Endothelial cell of umbilical vein (primary cell): ENCODE measurements at regions not wholly inside any gene's neighbourhood (a gene's known extent, or its start where the extent isn't known, plus 50 kb on each side); places are given as distances from the start of the nearest gene placed in this dataset.

Experiments used
- BruUV-seq: library from RNA; stranded (reverse); fragments of 400-500 nt; replicated peaks from 2 replicates; lab custom pipeline; 2021; lab: Mats Ljungman, UMichigan
- CTCF ChIA-PET: fragments of 300-600, 350-600 bp; sonication (Branson Sonifier 250); formaldehyde crosslinking; loops from one replicate; lab custom pipeline; 2021; ENCODE audit warnings: antibody characterized with exemption, inconsistent platforms; lab: Charles Lee
- POLR2A ChIA-PET: fragments of 300-600, 350-600 bp; sonication (Branson Sonifier 250); formaldehyde crosslinking; loops from one replicate; lab custom pipeline; 2021; ENCODE audit warnings: antibody characterized with exemption, inconsistent platforms; lab: Charles Lee
- DNase-seq: peaks from one replicate; pipeline ENCODE4 v3.0.0-alpha.2; 2011; ENCODE audit warnings: low read depth, low spot score
- FAIRE-seq: peaks from 2 replicates; lab custom pipeline; 2011; peaks lifted over from hg19 to GRCh38; lab: Jason Lieb, UNC
- H2AFZ ChIP-seq: 2 replicates; pipeline ENCODE4 v1.6.0; 2012; ENCODE audit warnings: low read depth, low read length, control low read depth, inconsistent platforms
- H3K27ac ChIP-seq: 2 replicates; pipeline ENCODE4 v1.5.1; 2011; ENCODE audit warnings: low read depth, mild to moderate bottlenecking, control low read depth, low read length, moderate library complexity; ENCODE audit not compliant: insufficient read depth
- H3K27me3 ChIP-seq, 2 experiments: 2 replicates each; pipeline versions ENCODE4 v1.6.0 to v1.6.1; 2011; ENCODE audit warnings: low read length in 2 of 2, mixed read lengths in 1 of 2; ENCODE audit not compliant: control insufficient read depth in 2 of 2, insufficient read depth in 2 of 2
- H3K36me3 ChIP-seq, 2 experiments: 2 replicates in 1 of 2; 3 replicates in 1 of 2; pipeline ENCODE4 v1.5.1; 2011; ENCODE audit warnings: low read length in 2 of 2, mild to moderate bottlenecking in 1 of 2, moderate library complexity in 1 of 2; ENCODE audit not compliant: control insufficient read depth in 2 of 2, insufficient read depth in 2 of 2; ENCODE audit errors: extremely low read depth in 1 of 2
- H3K4me1 ChIP-seq: 3 replicates; pipeline ENCODE4 v1.5.1; 2011; ENCODE audit warnings: mild to moderate bottlenecking, low read length; ENCODE audit not compliant: control insufficient read depth, insufficient read depth; ENCODE audit errors: extremely low read depth
- H3K4me2 ChIP-seq: 2 replicates; pipeline ENCODE4 v1.6.1; 2011; ENCODE audit warnings: low read length, control low read depth, mixed read lengths; ENCODE audit not compliant: insufficient read depth
- H3K4me3 ChIP-seq, 3 experiments: fragments of 200-600 bp in 1 of 3; sonication (generic), shearing (Covaris generic) in 1 of 3; replicated peaks in 1 of 3; 2 replicates each; pipeline ENCODE4 v1.5.1; 2011 to 2016; ENCODE audit warnings: control low read depth in 3 of 3, low read length in 3 of 3, mild to moderate bottlenecking in 2 of 3, inconsistent platforms in 1 of 3, low read depth in 1 of 3, moderate library complexity in 1 of 3; ENCODE audit not compliant: insufficient read depth in 1 of 3
- H3K79me2 ChIP-seq: 2 replicates; pipeline ENCODE4 v1.6.0; 2012; ENCODE audit warnings: low read length, inconsistent platforms; ENCODE audit not compliant: control insufficient read depth, insufficient read depth
- H3K9ac ChIP-seq: replicated peaks from 2 replicates; pipeline ENCODE3; 2011; ENCODE audit warnings: low read length, control low read depth; ENCODE audit not compliant: insufficient read depth; ENCODE audit errors: extremely low read depth
- H3K9me1 ChIP-seq: replicated peaks from 3 replicates; pipeline ENCODE4 v1.6.0; 2011; ENCODE audit warnings: mild to moderate bottlenecking, low read length; ENCODE audit not compliant: control insufficient read depth, insufficient read depth; ENCODE audit errors: extremely low read depth
- H3K9me3 ChIP-seq: replicated peaks from 2 replicates; pipeline ENCODE4 v1.5.1; 2012; ENCODE audit warnings: low read length, inconsistent platforms; ENCODE audit not compliant: control insufficient read depth, insufficient read depth
- H4K20me1 ChIP-seq: replicated peaks from 2 replicates; pipeline ENCODE3; 2011; ENCODE audit warnings: mild to moderate bottlenecking, low read length; ENCODE audit not compliant: control insufficient read depth, insufficient read depth; ENCODE audit errors: extremely low read depth
- EZH2 ChIP-seq: IDR thresholded peaks from 2 replicates; pipeline ENCODE4 v1.6.1; 2012; ENCODE audit warnings: borderline replicate concordance, low read depth, mild to moderate bottlenecking, moderate library complexity, low read length, inconsistent platforms; ENCODE audit not compliant: severe bottlenecking
- FOS ChIP-seq: IDR thresholded peaks from 2 replicates; pipeline ENCODE4 v1.6.1; 2011; ENCODE audit warnings: mild to moderate bottlenecking, low read length, moderate library complexity, borderline replicate concordance; ENCODE audit not compliant: insufficient read depth
- GATA2 ChIP-seq: IDR thresholded peaks from 2 replicates; pipeline ENCODE4 v1.7.0; 2011; ENCODE audit warnings: low read depth, mild to moderate bottlenecking, moderate library complexity, mixed read lengths, low read length; ENCODE audit not compliant: insufficient read length, insufficient read depth
- JUN ChIP-seq: IDR thresholded peaks from 2 replicates; pipeline ENCODE4 v1.6.1; 2011; ENCODE audit warnings: borderline replicate concordance, low read depth; ENCODE audit not compliant: insufficient read length, insufficient read depth
- MYC ChIP-seq: IDR thresholded peaks from one replicate; pipeline ENCODE4 v1.6.1; 2011; ENCODE audit warnings: mild to moderate bottlenecking, low read depth, low read length
- POLR2A ChIP-seq: IDR thresholded peaks from 2 replicates; pipeline ENCODE4 v1.6.1; 2012; ENCODE audit warnings: low read depth, mild to moderate bottlenecking, control low read depth, low read length
- POLR2AphosphoS5 ChIP-seq: IDR thresholded peaks from 2 replicates; pipeline ENCODE4 v1.6.1; 2012; ENCODE audit warnings: low read depth, mild to moderate bottlenecking, control low read depth, low read length, moderate library complexity; ENCODE audit not compliant: insufficient read depth
- dilution Hi-C: fragments of 300-500 bp; cut with MboI; formaldehyde crosslinking; loops from one replicate; pipeline ENCODE4 v1.15.0; 2019; ENCODE audit warnings: low sequenced_read_pairs; ENCODE audit not compliant: extremely low pct_ligation_motif_present
- intact Hi-C: fragments of 100-400 bp; cut with micrococcal nuclease; formaldehyde crosslinking; loops from one replicate; pipeline ENCODE4 v1.10.0; 2022
- TF ChIP-seq, protein P1 (sequence below), 2 donors: IDR thresholded peaks; 1 replicate in 1 of 2; 2 replicates in 1 of 2; pipeline ENCODE4 v1.5.1; 2011; ENCODE audit warnings: low read length in 2 of 2, mild to moderate bottlenecking in 2 of 2, moderate library complexity in 2 of 2, control low read depth in 1 of 2, inconsistent platforms in 1 of 2, low read depth in 1 of 2; ENCODE audit not compliant: insufficient read depth in 1 of 2; ENCODE audit errors: extremely low read depth in 1 of 2
- TF ChIP-seq, protein P2 (sequence below): IDR thresholded peaks from 2 replicates; pipeline ENCODE4 v1.6.1; 2011; ENCODE audit not compliant: insufficient read depth, insufficient read length

DNA sequence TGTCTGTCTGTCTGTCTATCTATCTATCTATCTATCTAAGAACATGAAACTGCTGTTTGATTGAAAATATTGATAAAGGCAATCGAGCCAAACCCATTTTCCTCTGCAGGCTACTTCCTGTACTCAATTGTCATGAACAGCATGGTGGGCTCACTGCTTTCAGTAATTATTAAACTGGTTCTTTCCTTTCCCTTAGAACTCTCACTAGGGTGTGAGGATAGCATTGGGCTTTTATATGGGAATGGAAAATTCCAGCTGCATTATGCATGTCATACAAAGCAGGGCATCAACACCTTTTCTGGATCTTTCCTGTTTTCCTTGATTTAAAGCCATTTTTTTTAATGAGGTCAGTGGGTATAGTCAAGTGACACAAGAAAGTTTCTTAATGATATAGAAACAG, 161.0 kb upstream of the SYNCRIP start:
- Histone ChIP-seq H3K4me2 (no peak overlapping the region), H3K4me1 (no peaks in the 10 kb centered on the region), H3K9ac (no peak overlapping the region), H3K27ac (no peak overlapping the region), H3K36me3 (no peaks in the 10 kb centered on the region), H2AFZ (no peak overlapping the region), H3K9me1 (no peaks in the 10 kb centered on the region), H4K20me1 (no peaks in the 10 kb centered on the region), H3K79me2 (no peaks in the 10 kb centered on the region), H3K27me3 (no peaks in the 10 kb centered on the region), H3K4me3 (no peak overlapping the region), H3K9me3 (no peaks in the 10 kb centered on the region)
- FAIRE-seq (no peak), DNase-seq (no peak)
- TF ChIP-seq GATA2 (no peak), EZH2 (no peak), FOS (no peak), POLR2AphosphoS5 (no peak), POLR2A (no peak), JUN (no peak), MYC (no peak)
- TF ChIP-seq, protein P1, sequence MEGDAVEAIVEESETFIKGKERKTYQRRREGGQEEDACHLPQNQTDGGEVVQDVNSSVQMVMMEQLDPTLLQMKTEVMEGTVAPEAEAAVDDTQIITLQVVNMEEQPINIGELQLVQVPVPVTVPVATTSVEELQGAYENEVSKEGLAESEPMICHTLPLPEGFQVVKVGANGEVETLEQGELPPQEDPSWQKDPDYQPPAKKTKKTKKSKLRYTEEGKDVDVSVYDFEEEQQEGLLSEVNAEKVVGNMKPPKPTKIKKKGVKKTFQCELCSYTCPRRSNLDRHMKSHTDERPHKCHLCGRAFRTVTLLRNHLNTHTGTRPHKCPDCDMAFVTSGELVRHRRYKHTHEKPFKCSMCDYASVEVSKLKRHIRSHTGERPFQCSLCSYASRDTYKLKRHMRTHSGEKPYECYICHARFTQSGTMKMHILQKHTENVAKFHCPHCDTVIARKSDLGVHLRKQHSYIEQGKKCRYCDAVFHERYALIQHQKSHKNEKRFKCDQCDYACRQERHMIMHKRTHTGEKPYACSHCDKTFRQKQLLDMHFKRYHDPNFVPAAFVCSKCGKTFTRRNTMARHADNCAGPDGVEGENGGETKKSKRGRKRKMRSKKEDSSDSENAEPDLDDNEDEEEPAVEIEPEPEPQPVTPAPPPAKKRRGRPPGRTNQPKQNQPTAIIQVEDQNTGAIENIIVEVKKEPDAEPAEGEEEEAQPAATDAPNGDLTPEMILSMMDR (IDR thresholded peaks at IDR 0.05; ENCODE audit: extremely low read depth in 1 of 2, insufficient read depth in 1 of 2, low read depth in 1 of 2, low read length in 2 of 2) = no peak
- TF ChIP-seq, protein P2, sequence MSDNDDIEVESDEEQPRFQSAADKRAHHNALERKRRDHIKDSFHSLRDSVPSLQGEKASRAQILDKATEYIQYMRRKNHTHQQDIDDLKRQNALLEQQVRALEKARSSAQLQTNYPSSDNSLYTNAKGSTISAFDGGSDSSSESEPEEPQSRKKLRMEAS = no peak
- BruUV-seq = no TSS peak
- dilution Hi-C loops (no loop called here), intact Hi-C loops (no loop called here)
- POLR2A ChIA-PET = no interaction called here
- CTCF ChIA-PET = no interaction called here
